Spinal cord (tissue), 9 donors: ENCODE measurements at regions not wholly inside any gene's neighbourhood (a gene's known extent, or its start where the extent isn't known, plus 50 kb on each side); places are given as distances from the start of the nearest gene placed in this dataset.
A peak's percentile ranks its signal among the peaks of the same experiment; 100 is the strongest.

ENCODE experiments used
- DNase-seq, 6 donors: peaks; one replicate each; pipeline versions ENCODE4 v3.0.0 to v3.0.0-alpha.2; 2013 to 2015; ENCODE audit warnings: low spot score in 6 of 6, low read depth in 4 of 6
- H3K27ac ChIP-seq: one replicate; pipeline ENCODE4 v1.5.1; 2013; ENCODE audit warnings: low read depth, low read length, control low read depth
- H3K27me3 ChIP-seq: one replicate; pipeline ENCODE4 v1.6.1; 2013; ENCODE audit warnings: low read length; ENCODE audit not compliant: control insufficient read depth, insufficient read depth
- H3K36me3 ChIP-seq: one replicate; pipeline ENCODE4 v1.6.1; 2013; ENCODE audit warnings: low read length; ENCODE audit not compliant: control insufficient read depth, insufficient read depth
- H3K4me1 ChIP-seq: one replicate; pipeline ENCODE4 v1.6.1; 2013; ENCODE audit warnings: low read length; ENCODE audit not compliant: control insufficient read depth, insufficient read depth
- H3K4me3 ChIP-seq: one replicate; pipeline ENCODE4 v1.5.1; 2013; ENCODE audit warnings: low read depth, low read length, control low read depth
- H3K9me3 ChIP-seq: one replicate; pipeline ENCODE4 v1.6.1; 2013; ENCODE audit warnings: low read length; ENCODE audit not compliant: control insufficient read depth, insufficient read depth
- WGBS: methylation state at CpG from one replicate; pipeline ENCODE4 v1.1.5; 2013; ENCODE audit warnings: missing lambda C conversion rate; ENCODE audit not compliant: insufficient coverage; 5-methylcytosine and 5-hydroxymethylcytosine counted together
- donor health status: healthy.

DNA sequence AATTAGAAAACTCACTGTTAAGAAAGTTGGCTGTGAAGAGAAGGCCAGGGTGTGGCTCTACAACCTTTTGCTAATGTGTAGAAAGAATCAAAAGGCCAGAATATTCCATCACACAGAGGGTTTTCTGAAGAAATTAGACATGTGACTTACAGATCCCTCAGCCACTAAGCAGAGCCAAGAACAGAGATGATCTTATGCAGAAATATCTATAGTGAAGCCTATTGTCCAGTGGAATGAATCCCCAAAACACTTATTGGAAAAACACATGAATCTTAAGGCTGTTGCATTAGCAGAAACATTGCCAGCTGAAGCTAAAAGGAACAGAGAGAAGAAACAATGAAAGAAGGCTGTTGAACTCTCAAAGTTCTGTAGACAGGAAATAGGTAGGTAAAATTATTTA, 979.2 kb downstream of the MRPL39 start:
- no peak overlapping the region for H3K27ac ChIP-seq
- no peaks in the 10 kb centered on the region for H3K36me3 ChIP-seq
- no peaks in the 10 kb centered on the region for H3K27me3 ChIP-seq
- no peaks in the 10 kb centered on the region for H3K9me3 ChIP-seq
- peak in 1 of 6 donors; percentile 4 for DNase-seq
- no peak overlapping the region for H3K4me3 ChIP-seq
- H3K4me1 ChIP-seq, result no peaks in the 10 kb centered on the region

DNA sequence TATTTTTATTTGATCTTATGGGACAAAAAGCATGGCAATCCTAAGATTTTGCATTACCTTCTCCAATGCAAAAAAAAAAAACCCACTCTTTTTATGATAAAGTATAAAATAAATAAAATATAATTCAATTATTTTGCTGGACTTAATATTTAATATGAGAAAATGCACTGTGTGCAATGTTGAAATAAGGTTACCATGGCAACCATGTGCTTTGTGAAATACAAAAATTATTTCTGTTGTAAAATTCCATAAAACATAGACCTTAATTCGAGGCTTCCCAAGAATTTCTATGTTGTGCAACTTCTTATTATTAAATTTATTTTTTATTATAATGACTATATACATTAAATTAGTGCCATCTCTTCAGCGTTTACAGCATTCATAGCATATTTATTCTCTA, 989.5 kb downstream of the MRPL39 start:
- no peak for DNase-seq
- H3K27ac ChIP-seq, result no peak overlapping the region
- H3K27me3 ChIP-seq, result no peaks in the 10 kb centered on the region
- no peaks in the 10 kb centered on the region for H3K9me3 ChIP-seq
- no CpG with 5 or more reads among the region's 2 CpGs for WGBS
- no peak overlapping the region for H3K4me3 ChIP-seq
- H3K4me1 ChIP-seq, result no peaks in the 10 kb centered on the region
- H3K36me3 ChIP-seq, result no peaks in the 10 kb centered on the region

DNA sequence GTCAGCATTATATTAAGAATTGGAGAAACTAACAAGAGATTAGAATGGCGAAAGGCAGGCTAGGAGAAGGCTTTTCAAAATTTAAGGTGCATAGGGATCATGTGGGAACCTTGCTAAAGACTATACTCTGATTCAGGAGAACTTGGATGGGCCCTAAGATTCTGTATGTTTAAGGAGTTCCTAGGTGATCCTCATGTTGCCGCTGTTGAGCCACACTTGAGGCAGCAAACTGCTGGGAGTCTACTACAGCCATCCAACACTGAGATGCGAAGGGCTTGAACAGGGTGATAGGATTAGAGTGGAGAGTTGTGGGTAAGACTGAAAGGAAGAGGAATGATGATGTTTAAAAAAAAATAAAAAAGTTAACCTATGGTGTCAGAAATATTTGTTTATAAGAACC, 1013.2 kb downstream of the MRPL39 start:
- WGBS, result 81% methylated on average over 2 of the region's 3 CpGs
- H3K4me1 ChIP-seq, result no peaks in the 10 kb centered on the region
- no peak overlapping the region for H3K4me3 ChIP-seq
- no peaks in the 10 kb centered on the region for H3K27me3 ChIP-seq
- H3K9me3 ChIP-seq, result no peaks in the 10 kb centered on the region
- no peak overlapping the region for H3K27ac ChIP-seq
- DNase-seq, result no peak
- no peaks in the 10 kb centered on the region for H3K36me3 ChIP-seq

DNA sequence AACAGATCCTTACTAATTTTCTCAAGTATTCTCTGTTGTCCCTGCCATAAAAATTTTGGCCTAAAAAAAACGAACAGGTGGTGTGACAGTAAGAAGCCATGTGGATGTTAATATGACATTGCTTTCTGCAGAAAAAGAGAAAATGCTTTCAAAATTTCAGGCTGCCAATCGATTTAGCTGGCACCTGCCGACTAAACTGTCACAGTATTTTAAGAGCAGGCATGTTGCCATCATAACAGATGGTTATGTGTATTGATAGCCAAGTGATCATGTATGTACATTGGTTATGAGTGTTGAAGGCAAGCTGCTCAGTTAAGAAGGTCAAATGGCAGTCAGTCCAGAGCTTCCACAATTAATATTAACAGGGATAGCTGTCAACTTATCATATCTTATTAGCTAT, 1017.0 kb downstream of the MRPL39 start:
- no peaks in the 10 kb centered on the region for H3K36me3 ChIP-seq
- no peaks in the 10 kb centered on the region for H3K27me3 ChIP-seq
- no peak overlapping the region for H3K4me3 ChIP-seq
- H3K9me3 ChIP-seq, result no peaks in the 10 kb centered on the region
- WGBS, result 75% methylated on average over 3 of the region's 3 CpGs
- H3K27ac ChIP-seq, result no peak overlapping the region
- H3K4me1 ChIP-seq, result no peaks in the 10 kb centered on the region
- DNase-seq, result peak in 3 of 6 donors; percentile 4 to 96 (median 67)

DNA sequence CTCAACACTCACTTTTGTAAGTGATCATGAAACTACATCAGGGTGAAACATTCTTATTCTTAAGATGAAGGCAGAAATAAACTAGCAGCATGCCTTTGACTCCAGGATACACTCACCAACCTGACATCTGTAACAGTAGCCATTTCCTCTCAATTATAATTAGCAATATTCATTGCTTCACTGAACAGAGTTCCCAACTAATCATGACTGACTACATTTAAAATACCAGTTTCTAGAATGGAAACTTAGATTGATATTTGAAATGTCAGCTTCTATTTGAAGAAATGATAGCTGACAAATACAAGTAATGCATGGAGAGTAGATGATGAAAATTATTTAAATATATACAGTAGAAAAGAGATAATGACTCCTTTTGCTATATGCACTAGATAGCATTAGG, 1023.8 kb downstream of the MRPL39 start:
- no peak overlapping the region for H3K27ac ChIP-seq
- no peak overlapping the region for H3K4me3 ChIP-seq
- no peak for DNase-seq
- H3K9me3 ChIP-seq, result no peaks in the 10 kb centered on the region
- no peaks in the 10 kb centered on the region for H3K36me3 ChIP-seq
- H3K4me1 ChIP-seq, result no peaks in the 10 kb centered on the region
- no peaks in the 10 kb centered on the region for H3K27me3 ChIP-seq

DNA sequence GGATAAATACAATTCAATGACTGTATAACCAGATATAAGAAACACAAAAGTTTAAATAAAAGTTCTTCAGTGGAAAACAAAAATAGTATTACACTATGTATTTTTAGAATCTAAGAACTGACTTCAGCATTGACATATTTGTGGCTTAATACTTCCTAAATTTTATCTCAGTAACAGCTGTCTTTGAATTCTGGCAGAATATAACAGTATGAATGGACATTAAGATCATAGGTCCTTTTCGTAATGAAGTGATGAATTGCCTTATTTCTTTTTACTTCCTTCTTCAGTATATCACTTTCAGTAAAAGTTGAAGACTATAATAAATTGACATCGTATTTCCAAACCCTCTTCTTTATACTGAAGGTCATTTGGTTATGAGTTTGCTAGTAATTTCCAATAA, 1030.0 kb downstream of the MRPL39 start:
- Histone ChIP-seq H3K36me3 (no peaks in the 10 kb centered on the region), H3K9me3 (no peaks in the 10 kb centered on the region), H3K27me3 (no peaks in the 10 kb centered on the region), H3K4me1 (no peaks in the 10 kb centered on the region), H3K27ac (no peak overlapping the region), H3K4me3 (no peak overlapping the region)
- WGBS, result no CpG with 5 or more reads among the region's 2 CpGs
- DNase-seq, result no peak

DNA sequence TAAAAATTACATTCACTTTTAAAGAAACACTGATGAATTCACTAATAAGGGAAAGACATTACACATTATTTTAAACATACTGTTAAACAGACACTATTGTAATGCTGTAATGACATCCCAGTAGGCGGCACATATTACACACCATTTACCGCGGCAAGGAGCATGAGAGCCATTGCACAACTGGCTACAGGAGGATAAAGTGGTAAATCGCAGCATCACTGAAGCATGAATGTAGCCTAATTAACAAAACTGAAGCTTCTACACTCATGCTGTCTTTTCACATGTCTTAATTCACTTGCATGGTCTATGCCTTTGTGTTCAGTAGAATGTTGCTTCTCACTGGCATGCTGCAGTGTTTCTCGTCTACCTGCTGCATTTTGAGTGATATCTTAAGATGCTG, 1046.0 kb downstream of the MRPL39 start:
- Histone ChIP-seq H3K9me3 (no peaks in the 10 kb centered on the region), H3K27ac (no peak overlapping the region), H3K27me3 (no peaks in the 10 kb centered on the region), H3K36me3 (no peaks in the 10 kb centered on the region), H3K4me3 (no peak overlapping the region), H3K4me1 (no peaks in the 10 kb centered on the region)
- DNase-seq, result peak; percentile 3 to 94 (median 16)
- 100% methylated on average over 2 of the region's 5 CpGs for WGBS

DNA sequence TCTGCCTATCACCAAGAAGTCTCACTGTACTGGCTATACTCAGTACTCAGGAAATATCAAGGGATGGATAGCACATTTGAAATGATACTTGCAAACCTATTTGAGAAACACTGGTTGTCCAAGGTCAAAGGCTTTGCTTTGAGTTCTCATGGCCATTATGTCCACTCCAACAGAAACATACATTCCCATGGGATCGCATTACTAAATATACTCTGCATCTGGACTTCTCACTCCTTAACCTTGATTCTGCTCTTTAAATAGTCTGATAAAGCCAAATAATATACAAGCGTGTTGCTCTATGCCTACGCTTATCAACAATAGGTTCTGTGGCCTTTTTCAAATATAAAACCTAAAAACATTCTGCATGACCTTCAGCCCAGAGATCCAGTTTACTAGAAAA, 1054.8 kb downstream of the MRPL39 start:
- H3K27me3 ChIP-seq, result no peaks in the 10 kb centered on the region
- WGBS, result no CpG with 5 or more reads among the region's 3 CpGs
- no peaks in the 10 kb centered on the region for H3K9me3 ChIP-seq
- no peak overlapping the region for H3K4me3 ChIP-seq
- DNase-seq, result no peak
- H3K27ac ChIP-seq, result no peak overlapping the region
- no peaks in the 10 kb centered on the region for H3K36me3 ChIP-seq
- no peaks in the 10 kb centered on the region for H3K4me1 ChIP-seq

DNA sequence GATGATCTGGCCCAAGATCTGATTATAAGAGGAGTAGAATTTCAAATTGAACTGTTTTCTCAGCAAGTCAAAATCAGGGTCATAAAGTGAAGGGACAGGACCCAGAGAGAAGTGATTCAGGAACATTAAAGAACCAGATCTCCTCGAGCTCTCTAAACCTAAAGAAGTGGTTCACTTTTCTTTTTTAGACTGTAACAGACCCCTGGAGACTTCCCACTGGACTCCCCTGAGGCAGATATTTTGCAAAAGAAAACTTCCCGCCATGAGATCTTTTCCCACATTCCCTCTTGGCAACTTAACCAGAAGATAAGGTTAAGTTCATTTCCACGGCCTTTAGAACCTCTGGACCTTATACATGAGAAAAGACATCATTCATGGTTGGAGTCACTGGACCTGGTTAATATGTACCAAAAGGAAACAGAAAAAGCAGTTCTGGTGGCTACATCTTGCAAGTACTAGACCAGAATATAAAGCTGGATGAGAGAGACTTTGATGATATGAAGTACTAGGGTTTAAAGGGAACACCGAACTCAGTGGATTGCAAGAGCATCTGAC, 1061.4 kb downstream of the MRPL39 start:
- WGBS, result 100% methylated on average over 1 of the region's 4 CpGs
- Histone ChIP-seq H3K36me3 (no peaks in the 10 kb centered on the region), H3K27me3 (no peaks in the 10 kb centered on the region), H3K9me3 (no peaks in the 10 kb centered on the region), H3K4me3 (no peak overlapping the region), H3K27ac (no peak overlapping the region), H3K4me1 (no peaks in the 10 kb centered on the region)
- no peak for DNase-seq

DNA sequence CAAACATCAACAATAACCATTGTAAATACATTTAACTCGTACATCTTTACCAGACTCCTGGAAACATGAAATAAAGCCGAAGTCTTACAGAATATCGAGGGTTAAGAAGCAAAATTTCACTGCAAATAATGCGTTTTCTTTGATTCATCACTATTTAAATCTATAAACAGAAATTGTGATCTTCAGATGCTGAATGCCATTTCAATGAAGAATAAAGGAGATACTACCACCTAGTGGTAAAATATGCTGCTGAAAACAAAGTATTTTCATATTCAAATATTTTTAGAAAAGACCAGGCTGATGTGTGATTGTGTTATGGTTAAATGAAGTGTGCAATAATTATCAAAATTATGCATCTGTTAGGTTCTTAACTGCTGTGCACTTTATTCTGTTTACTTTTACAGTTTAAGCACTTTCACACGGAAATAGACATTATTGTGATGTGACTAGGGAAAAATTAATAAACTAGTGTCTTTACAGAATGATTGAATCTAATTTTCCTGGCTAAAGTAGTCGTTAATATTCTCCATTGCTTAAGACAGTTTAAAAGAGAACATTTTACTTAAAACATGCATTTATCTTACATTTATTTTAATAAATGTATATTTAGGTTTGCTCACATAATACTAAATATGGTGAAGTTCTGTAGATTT, 1093.1 kb downstream of the MRPL39 start:
- H3K9me3 ChIP-seq, result no peaks in the 10 kb centered on the region
- no peak overlapping the region for H3K27ac ChIP-seq
- H3K36me3 ChIP-seq, result no peaks in the 10 kb centered on the region
- no peaks in the 10 kb centered on the region for H3K4me1 ChIP-seq
- 67% methylated on average over 1 of the region's 6 CpGs for WGBS
- H3K4me3 ChIP-seq, result no peak overlapping the region
- DNase-seq, result peak in 5 of 6 donors; percentile 12 to 85 (median 17)
- no peaks in the 10 kb centered on the region for H3K27me3 ChIP-seq
